ENCODE measurements at regions not wholly inside any gene's neighbourhood (a gene's known extent, or its start where the extent isn't known, plus 50 kb on each side); places are given as distances from the start of the nearest gene placed in this dataset.

GRCh38 chr9:106376689-106377088, 486.3 kb upstream of the ZNF462 start:
- no peaks in the 10 kb centered on the region for H3K9me3 ChIP-seq (ENCODE audit: control insufficient read depth in 4 of 4, low read length in 3 of 4)
- no peak for TF ChIP-seq SP1 (IDR thresholded peaks at IDR 0.05)
- no peak for TF ChIP-seq HNF4A (conservative IDR thresholded peaks at IDR 0.05)
- no peak for TF ChIP-seq EGR1 (IDR thresholded peaks at IDR 0.05; ENCODE audit: low read depth in 2 of 2)
- no peak for TF ChIP-seq CTCF (IDR thresholded peaks at IDR 0.05; ENCODE audit: low read depth, low read length, missing input control)
- no peak for TF ChIP-seq HNF4G (IDR thresholded peaks at IDR 0.05)
- no peak for TF ChIP-seq GABPA (IDR thresholded peaks at IDR 0.05 in 1 of 2, conservative IDR thresholded peaks at IDR 0.05 in 1 of 2)
- TF ChIP-seq FOXA2 (IDR thresholded peaks at IDR 0.05) = no peak
- no peak for TF ChIP-seq TAF1 (conservative IDR thresholded peaks at IDR 0.05)
- TF ChIP-seq RXRA (IDR thresholded peaks at IDR 0.05) = no peak
- TF ChIP-seq FOXA1 (IDR thresholded peaks at IDR 0.05) = no peak
- DNase-seq (ENCODE audit: low spot score) = no peak
- no peaks in the 10 kb centered on the region for H3K36me3 ChIP-seq (ENCODE audit: control insufficient read depth in 4 of 4, insufficient read depth in 3 of 4, low read depth in 1 of 4, low read length in 3 of 4)
- H3K27me3 ChIP-seq (ENCODE audit: control insufficient read depth in 4 of 4, insufficient read depth in 4 of 4, low read length in 3 of 4) = no peaks in the 10 kb centered on the region
- H3K4me3 ChIP-seq (ENCODE audit: low read depth in 1 of 3, low read length in 3 of 3) = no peak overlapping the region
- no peak overlapping the region for H3K9ac ChIP-seq (ENCODE audit: low read depth in 1 of 2, low read length in 2 of 2)
- 98% methylated on average over 2 of the region's 2 CpGs for WGBS
- no peak overlapping the region for H3K27ac ChIP-seq (ENCODE audit: low read depth in 1 of 2, low read length in 2 of 2)
- H3K4me1 ChIP-seq (ENCODE audit: control insufficient read depth in 4 of 4, insufficient read depth in 4 of 4, low read length in 3 of 4) = no peaks in the 10 kb centered on the region

- WGBS = 83% methylated on average over 4 of the region's 4 CpGs
- Histone ChIP-seq H3K27ac (ENCODE audit: low read depth in 1 of 2, low read length in 2 of 2) (no peak overlapping the region), H3K9me3 (ENCODE audit: control insufficient read depth in 4 of 4, low read length in 3 of 4) (no peaks in the 10 kb centered on the region), H3K4me3 (ENCODE audit: low read depth in 1 of 3, low read length in 3 of 3) (no peak overlapping the region), H3K27me3 (ENCODE audit: control insufficient read depth in 4 of 4, insufficient read depth in 4 of 4, low read length in 3 of 4) (no peaks in the 10 kb centered on the region), H3K36me3 (ENCODE audit: control insufficient read depth in 4 of 4, insufficient read depth in 3 of 4, low read depth in 1 of 4, low read length in 3 of 4) (no peaks in the 10 kb centered on the region), H3K4me1 (ENCODE audit: control insufficient read depth in 4 of 4, insufficient read depth in 4 of 4, low read length in 3 of 4) (peaks cover 0 to 6% (median 3%) of the 10 kb centered on the region in 4 donors), H3K9ac (ENCODE audit: low read depth in 1 of 2, low read length in 2 of 2) (no peak overlapping the region)
- DNase-seq (ENCODE audit: low spot score) = no peak
- TF ChIP-seq RAD21 (IDR thresholded peaks at IDR 0.05) (no peak), GABPA (IDR thresholded peaks at IDR 0.05 in 1 of 2, conservative IDR thresholded peaks at IDR 0.05 in 1 of 2) (no peak), RXRA (IDR thresholded peaks at IDR 0.05) (no peak), ATF3 (IDR thresholded peaks at IDR 0.05) (no peak), YY1 (IDR thresholded peaks at IDR 0.05) (no peak), SP1 (IDR thresholded peaks at IDR 0.05) (no peak), FOXA2 (IDR thresholded peaks at IDR 0.05) (no peak)
- TF ChIP-seq, protein P1, sequence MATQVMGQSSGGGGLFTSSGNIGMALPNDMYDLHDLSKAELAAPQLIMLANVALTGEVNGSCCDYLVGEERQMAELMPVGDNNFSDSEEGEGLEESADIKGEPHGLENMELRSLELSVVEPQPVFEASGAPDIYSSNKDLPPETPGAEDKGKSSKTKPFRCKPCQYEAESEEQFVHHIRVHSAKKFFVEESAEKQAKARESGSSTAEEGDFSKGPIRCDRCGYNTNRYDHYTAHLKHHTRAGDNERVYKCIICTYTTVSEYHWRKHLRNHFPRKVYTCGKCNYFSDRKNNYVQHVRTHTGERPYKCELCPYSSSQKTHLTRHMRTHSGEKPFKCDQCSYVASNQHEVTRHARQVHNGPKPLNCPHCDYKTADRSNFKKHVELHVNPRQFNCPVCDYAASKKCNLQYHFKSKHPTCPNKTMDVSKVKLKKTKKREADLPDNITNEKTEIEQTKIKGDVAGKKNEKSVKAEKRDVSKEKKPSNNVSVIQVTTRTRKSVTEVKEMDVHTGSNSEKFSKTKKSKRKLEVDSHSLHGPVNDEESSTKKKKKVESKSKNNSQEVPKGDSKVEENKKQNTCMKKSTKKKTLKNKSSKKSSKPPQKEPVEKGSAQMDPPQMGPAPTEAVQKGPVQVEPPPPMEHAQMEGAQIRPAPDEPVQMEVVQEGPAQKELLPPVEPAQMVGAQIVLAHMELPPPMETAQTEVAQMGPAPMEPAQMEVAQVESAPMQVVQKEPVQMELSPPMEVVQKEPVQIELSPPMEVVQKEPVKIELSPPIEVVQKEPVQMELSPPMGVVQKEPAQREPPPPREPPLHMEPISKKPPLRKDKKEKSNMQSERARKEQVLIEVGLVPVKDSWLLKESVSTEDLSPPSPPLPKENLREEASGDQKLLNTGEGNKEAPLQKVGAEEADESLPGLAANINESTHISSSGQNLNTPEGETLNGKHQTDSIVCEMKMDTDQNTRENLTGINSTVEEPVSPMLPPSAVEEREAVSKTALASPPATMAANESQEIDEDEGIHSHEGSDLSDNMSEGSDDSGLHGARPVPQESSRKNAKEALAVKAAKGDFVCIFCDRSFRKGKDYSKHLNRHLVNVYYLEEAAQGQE (IDR thresholded peaks at IDR 0.05) = no peak
Measured at GRCh38 chr9:106383072-106383471, 479.9 kb upstream of the ZNF462 start.

Measured in liver (tissue), 8 donors.